PC-3 (cell line): ENCODE measurements at regions not wholly inside any gene's neighbourhood (a gene's known extent, or its start where the extent isn't known, plus 50 kb on each side); places are given as distances from the start of the nearest gene placed in this dataset.
A peak's percentile ranks its signal among the peaks of the same experiment; 100 is the strongest.

Source experiments
- ATAC-seq: fragments of 200-7000 bp; cut with Tn5 transposase; 2 replicates; pipeline ENCODE4 v1.9.1; 2020; ENCODE audit warnings: mild to moderate bottlenecking, moderate library complexity
- BruUV-seq: library from RNA; stranded (reverse); fragments of 400-500 nt; replicated peaks from 2 replicates; lab custom pipeline; 2021; lab: Mats Ljungman, UMichigan
- CTCF ChIA-PET: fragments of 300-600 bp; sonication (Branson Sonifier 250); formaldehyde crosslinking; loops from one replicate; lab custom pipeline; 2022; ENCODE audit warnings: antibody characterized with exemption; lab: Charles Lee
- POLR2A ChIA-PET: fragments of 300-600 bp; sonication (Branson Sonifier 250); formaldehyde crosslinking; loops from one replicate; lab custom pipeline; 2022; ENCODE audit warnings: antibody characterized with exemption; ENCODE audit not compliant: unreplicated experiment; lab: Charles Lee
- DNase-seq: peaks from one replicate; pipeline ENCODE4 v3.0.0-alpha.2; 2015
- H2AFZ ChIP-seq: fragments of 300-600 bp; sonication (generic); 2 replicates; pipeline ENCODE4 v1.6.0; 2016; ENCODE audit warnings: antibody characterized with exemption, low read length
- H3F3A ChIP-seq: fragments of 300-600 bp; sonication (generic); one replicate; pipeline ENCODE4 v1.6.0; 2017; ENCODE audit warnings: antibody characterized with exemption, low read length, control low read depth, mild to moderate bottlenecking; ENCODE audit not compliant: unreplicated experiment
- H3K27ac ChIP-seq: fragments of 300-600 bp; sonication (generic); 2 replicates; pipeline ENCODE4 v1.5.1; 2016; ENCODE audit warnings: mild to moderate bottlenecking, low read length
- H3K27me3 ChIP-seq: fragments of 300-600 bp; sonication (generic); 2 replicates; pipeline ENCODE4 v1.6.1; 2016; ENCODE audit warnings: low read length, mixed read lengths
- H3K36me3 ChIP-seq: fragments of 300-600 bp; sonication (generic); 2 replicates; pipeline ENCODE4 v1.6.1; 2016; ENCODE audit warnings: low read depth, mixed run types, low read length, mixed read lengths
- H3K4me1 ChIP-seq: fragments of 300-600 bp; sonication (generic); 2 replicates; pipeline ENCODE4 v1.5.1; 2016; ENCODE audit warnings: low read length; ENCODE audit not compliant: insufficient read depth
- H3K4me2 ChIP-seq: fragments of 300-600 bp; sonication (generic); 2 replicates; pipeline ENCODE4 v1.6.0; 2016; ENCODE audit warnings: low read length
- H3K4me3 ChIP-seq: fragments of 300-600 bp; sonication (generic); 2 replicates; pipeline ENCODE4 v1.5.1; 2016; ENCODE audit warnings: mild to moderate bottlenecking, low read length, mixed read lengths
- H3K79me2 ChIP-seq: fragments of 300-600 bp; sonication (generic); 2 replicates; pipeline ENCODE4 v1.6.1; 2017; ENCODE audit warnings: low read length, mixed read lengths
- H3K9ac ChIP-seq: fragments of 300-600 bp; sonication (generic); 2 replicates; pipeline ENCODE4 v1.6.0; 2016; ENCODE audit warnings: mild to moderate bottlenecking, low read length
- H3K9me2 ChIP-seq: fragments of 300-600 bp; sonication (generic); replicated peaks from 2 replicates; pipeline ENCODE4 v1.6.1; 2016; ENCODE audit warnings: mixed run types, low read length, mixed read lengths
- H3K9me3 ChIP-seq: fragments of 300-600 bp; sonication (generic); 2 replicates; pipeline ENCODE4 v1.6.1; 2016; ENCODE audit warnings: low read length, mixed read lengths
- H4K20me1 ChIP-seq: fragments of 300-600 bp; sonication (generic); 2 replicates; pipeline ENCODE4 v1.6.1; 2016; ENCODE audit warnings: low read length, mixed read lengths
- CTCF ChIP-seq: fragments of 300-600 bp; sonication (generic); conservative IDR thresholded peaks from 2 replicates; pipeline ENCODE4 v1.5.1; 2017; ENCODE audit warnings: antibody characterized with exemption, low read depth, mild to moderate bottlenecking, low read length
- EZH2 ChIP-seq: fragments of 300-600 bp; sonication (generic); IDR thresholded peaks from one replicate; pipeline ENCODE4 v1.6.1; 2017; ENCODE audit warnings: antibody characterized with exemption, mild to moderate bottlenecking, low read length; ENCODE audit not compliant: unreplicated experiment
- EZH2phosphoT487 ChIP-seq: fragments of 300-600 bp; sonication (generic); IDR thresholded peaks from 2 replicates; pipeline ENCODE4 v1.6.1; 2018; ENCODE audit warnings: mild to moderate bottlenecking, antibody characterized with exemption, low read length, borderline replicate concordance
- intact Hi-C: fragments of 100-400 bp; cut with micrococcal nuclease; formaldehyde crosslinking; loops from 2 replicates; pipeline ENCODE4 v1.9.0; 2023

GRCh38 chr2:216970359-216970915 is 110.6 kb upstream of the TNP1 start:
- H3K9ac ChIP-seq = no peak overlapping the region
- DNase-seq = no peak
- H3K27ac ChIP-seq = no peak overlapping the region
- no peak overlapping the region for H3K4me2 ChIP-seq
- no peaks in the 10 kb centered on the region for H4K20me1 ChIP-seq
- CTCF ChIA-PET = no interaction called here
- H3K36me3 ChIP-seq = no peaks in the 10 kb centered on the region
- BruUV-seq = no TSS peak
- H2AFZ ChIP-seq = no peak overlapping the region
- TF ChIP-seq EZH2 (no peak), EZH2phosphoT487 (no peak), CTCF (no peak)
- no peaks in the 10 kb centered on the region for H3K9me2 ChIP-seq
- H3K27me3 ChIP-seq = peaks cover 3% of the 10 kb centered on the region; the same call in 1 of the 2 replicates
- H3F3A ChIP-seq = no peaks in the 10 kb centered on the region
- H3K4me1 ChIP-seq = no peaks in the 10 kb centered on the region
- intact Hi-C loops = no loop called here
- ATAC-seq = no peak
- no peaks in the 10 kb centered on the region for H3K79me2 ChIP-seq
- no peak overlapping the region for H3K4me3 ChIP-seq
- H3K9me3 ChIP-seq = no peaks in the 10 kb centered on the region
- POLR2A ChIA-PET = no interaction called here

- H3K9me2 ChIP-seq = no peaks in the 10 kb centered on the region
- peaks cover 3% of the 10 kb centered on the region; the same call in 1 of the 2 replicates for H3K27me3 ChIP-seq
- no peak overlapping the region for H3K27ac ChIP-seq
- POLR2A ChIA-PET = no interaction called here
- no peak overlapping the region for H3K4me2 ChIP-seq
- H3K36me3 ChIP-seq = no peaks in the 10 kb centered on the region
- no peak for TF ChIP-seq EZH2phosphoT487
- ATAC-seq (no peak), DNase-seq (no peak)
- no TSS peak for BruUV-seq
- no peaks in the 10 kb centered on the region for H3K79me2 ChIP-seq
- no peak overlapping the region for H2AFZ ChIP-seq
- CTCF ChIA-PET = no interaction called here
- H3K4me1 ChIP-seq = no peaks in the 10 kb centered on the region
- no peak overlapping the region for H3K9ac ChIP-seq
- intact Hi-C loops = no loop called here
- H4K20me1 ChIP-seq = no peaks in the 10 kb centered on the region
- no peaks in the 10 kb centered on the region for H3K9me3 ChIP-seq
- no peak overlapping the region for H3K4me3 ChIP-seq
- no peaks in the 10 kb centered on the region for H3F3A ChIP-seq
Observed at GRCh38 chr2:216967889-216968288, 108.0 kb upstream of the TNP1 start.

- Histone ChIP-seq H3K27ac (no peak overlapping the region), H3F3A (no peaks in the 10 kb centered on the region), H3K79me2 (no peaks in the 10 kb centered on the region), H2AFZ (0 out of 2 replicates have a peak overlapping the region, but pooled peaks have one; percentile 15), H3K27me3 (peaks cover 3% of the 10 kb centered on the region; the same call in 1 of the 2 replicates), H4K20me1 (no peaks in the 10 kb centered on the region), H3K36me3 (no peaks in the 10 kb centered on the region), H3K4me2 (no peak overlapping the region), H3K4me1 (no peaks in the 10 kb centered on the region), H3K4me3 (no peak overlapping the region), H3K9me3 (no peaks in the 10 kb centered on the region), H3K9ac (no peak overlapping the region), H3K9me2 (no peaks in the 10 kb centered on the region)
- TF ChIP-seq EZH2phosphoT487 = no peak
- BruUV-seq = no TSS peak
- ChIA-PET CTCF (no interaction called here), POLR2A (no interaction called here)
- intact Hi-C loops = no loop called here
- DNase-seq (no peak), ATAC-seq (no peak)
Observed at GRCh38 chr2:216960671-216961268, 100.9 kb upstream of the TNP1 start.
